CD4-positive, alpha-beta T cell (primary cell): ENCODE measurements at regions not wholly inside any gene's neighbourhood (a gene's known extent, or its start where the extent isn't known, plus 50 kb on each side); places are given as distances from the start of the nearest gene placed in this dataset.

Experiments used
- ATAC-seq: fragments of 200-7000 bp; cut with Tn5 transposase; one replicate; pipeline ENCODE4 v1.10.0; 2022; ENCODE audit warnings: mild to moderate bottlenecking; ENCODE audit not compliant: poor library complexity
- CTCF ChIA-PET: fragments of 350-600 bp; sonication (Branson Sonifier 250); formaldehyde crosslinking; loops from one replicate; lab custom pipeline; 2021; ENCODE audit warnings: antibody characterized with exemption, inconsistent platforms; lab: Charles Lee
- POLR2A ChIA-PET: fragments of 350-600 bp; sonication (Branson Sonifier 250); formaldehyde crosslinking; loops from one replicate; lab custom pipeline; 2021; ENCODE audit warnings: antibody characterized with exemption, inconsistent platforms; lab: Charles Lee
- DNase-seq, 14 experiments: peaks; one replicate each; pipeline ENCODE4 v3.0.0-alpha.2; 2013 to 2020; ENCODE audit warnings: mixed read lengths in 2 of 14
- H3K27ac ChIP-seq, 2 donors: one replicate each; pipeline versions ENCODE4 v1.5.1 to v1.7.0; 2013; ENCODE audit warnings: low read length in 2 of 2, low read depth in 1 of 2, mild to moderate bottlenecking in 1 of 2
- H3K27me3 ChIP-seq, 2 experiments: 1 replicate in 1 of 2; 2 replicates in 1 of 2; pipeline versions ENCODE4 v1.6.1 to v1.7.0; 2013; ENCODE audit warnings: low read length in 2 of 2, control low read depth in 1 of 2, mild to moderate bottlenecking in 1 of 2, moderate library complexity in 1 of 2; ENCODE audit not compliant: insufficient read depth in 2 of 2, control insufficient read depth in 1 of 2
- H3K36me3 ChIP-seq: one replicate; pipeline ENCODE4 v1.6.1; 2013; ENCODE audit warnings: low read length, control low read depth; ENCODE audit not compliant: insufficient read depth
- H3K4me1 ChIP-seq: one replicate; pipeline ENCODE4 v1.6.1; 2013; ENCODE audit warnings: low read length, control low read depth; ENCODE audit not compliant: insufficient read depth
- H3K4me3 ChIP-seq: one replicate; pipeline ENCODE4 v1.5.1; 2013; ENCODE audit warnings: mild to moderate bottlenecking, low read length, moderate library complexity
- H3K9me3 ChIP-seq, 2 experiments: 1 replicate in 1 of 2; 2 replicates in 1 of 2; pipeline versions ENCODE4 v1.6.1 to v1.7.0; 2013; ENCODE audit warnings: low read length in 2 of 2, mild to moderate bottlenecking in 2 of 2, control low read depth in 1 of 2, moderate library complexity in 1 of 2; ENCODE audit not compliant: control insufficient read depth in 1 of 2, insufficient read depth in 1 of 2
- H3K27ac Mint-ChIP-seq: one replicate; pipeline ENCODE4 v1.8.0; 2020; ENCODE audit warnings: mixed read lengths
- H3K27me3 Mint-ChIP-seq: one replicate; pipeline ENCODE4 v1.8.0; 2021; ENCODE audit warnings: mixed read lengths
- H3K36me3 Mint-ChIP-seq: one replicate; pipeline ENCODE4 v1.8.0; 2021; ENCODE audit warnings: low read depth, mixed read lengths
- H3K4me1 Mint-ChIP-seq: one replicate; pipeline ENCODE4 v1.8.0; 2021; ENCODE audit warnings: low read depth, mixed read lengths
- H3K4me3 Mint-ChIP-seq: one replicate; pipeline ENCODE4 v1.8.0; 2020; ENCODE audit warnings: mild to moderate bottlenecking, mixed read lengths
- H3K9me3 Mint-ChIP-seq: one replicate; pipeline ENCODE4 v1.8.0; 2020; ENCODE audit warnings: mixed read lengths
- intact Hi-C, 2 experiments: fragments of 100-400 bp; cut with DNase I in 1 of 2; cut with micrococcal nuclease in 1 of 2; formaldehyde crosslinking; loops; one replicate each; pipeline versions ENCODE4 v1.15.1 to v1.9.0; 2023 to 2025; cut with DNase I, micrococcal nuclease
- TF ChIP-seq, protein P1 (sequence below): fragments of 200-600 bp; IDR thresholded peaks from one replicate; pipeline ENCODE4 v1.8.0; 2022; ENCODE audit warnings: antibody characterized with exemption, mild to moderate bottlenecking

DNA sequence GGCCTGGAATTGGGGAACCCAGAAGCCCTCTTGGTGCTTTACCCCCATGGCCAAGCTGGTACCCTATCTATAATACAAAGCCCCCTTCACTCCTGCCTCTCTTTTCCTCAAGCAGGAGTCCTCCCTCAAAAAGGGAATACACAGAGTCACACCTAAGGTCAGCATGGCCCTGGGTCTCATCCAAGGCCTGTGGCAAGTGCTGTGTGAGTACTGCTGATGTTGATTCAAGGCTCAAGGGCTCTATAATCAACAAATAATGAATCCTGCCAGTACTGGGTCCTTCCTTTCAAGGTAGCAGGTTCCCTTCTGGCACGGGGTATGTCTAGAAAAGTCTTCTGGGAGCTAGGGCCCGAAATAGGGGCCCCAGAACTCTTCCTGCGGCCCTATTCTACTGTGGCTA, 187.3 kb downstream of the CYB561 start:
- Mint-ChIP-seq H3K27ac (no peak overlapping the region), H3K9me3 (peaks cover 6% of the 10 kb centered on the region), H3K36me3 (peaks cover 17% of the 10 kb centered on the region), H3K27me3 (no peaks in the 10 kb centered on the region), H3K4me3 (no peak overlapping the region), H3K4me1 (no peaks in the 10 kb centered on the region)
- no peak for DNase-seq
- H3K27ac ChIP-seq: no peak overlapping the region
- H3K27me3 ChIP-seq: no peaks in the 10 kb centered on the region
- intact Hi-C loops: no loop called here
- H3K4me3 ChIP-seq: no peak overlapping the region
- POLR2A ChIA-PET: no interaction called here
- CTCF ChIA-PET: no interaction called here
- TF ChIP-seq, protein P1, sequence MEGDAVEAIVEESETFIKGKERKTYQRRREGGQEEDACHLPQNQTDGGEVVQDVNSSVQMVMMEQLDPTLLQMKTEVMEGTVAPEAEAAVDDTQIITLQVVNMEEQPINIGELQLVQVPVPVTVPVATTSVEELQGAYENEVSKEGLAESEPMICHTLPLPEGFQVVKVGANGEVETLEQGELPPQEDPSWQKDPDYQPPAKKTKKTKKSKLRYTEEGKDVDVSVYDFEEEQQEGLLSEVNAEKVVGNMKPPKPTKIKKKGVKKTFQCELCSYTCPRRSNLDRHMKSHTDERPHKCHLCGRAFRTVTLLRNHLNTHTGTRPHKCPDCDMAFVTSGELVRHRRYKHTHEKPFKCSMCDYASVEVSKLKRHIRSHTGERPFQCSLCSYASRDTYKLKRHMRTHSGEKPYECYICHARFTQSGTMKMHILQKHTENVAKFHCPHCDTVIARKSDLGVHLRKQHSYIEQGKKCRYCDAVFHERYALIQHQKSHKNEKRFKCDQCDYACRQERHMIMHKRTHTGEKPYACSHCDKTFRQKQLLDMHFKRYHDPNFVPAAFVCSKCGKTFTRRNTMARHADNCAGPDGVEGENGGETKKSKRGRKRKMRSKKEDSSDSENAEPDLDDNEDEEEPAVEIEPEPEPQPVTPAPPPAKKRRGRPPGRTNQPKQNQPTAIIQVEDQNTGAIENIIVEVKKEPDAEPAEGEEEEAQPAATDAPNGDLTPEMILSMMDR: no peak
- H3K4me1 ChIP-seq: no peaks in the 10 kb centered on the region
- no peak for ATAC-seq
- H3K36me3 ChIP-seq: no peaks in the 10 kb centered on the region
- peaks cover 0 to 4% of the 10 kb centered on the region in 2 experiments for H3K9me3 ChIP-seq

DNA sequence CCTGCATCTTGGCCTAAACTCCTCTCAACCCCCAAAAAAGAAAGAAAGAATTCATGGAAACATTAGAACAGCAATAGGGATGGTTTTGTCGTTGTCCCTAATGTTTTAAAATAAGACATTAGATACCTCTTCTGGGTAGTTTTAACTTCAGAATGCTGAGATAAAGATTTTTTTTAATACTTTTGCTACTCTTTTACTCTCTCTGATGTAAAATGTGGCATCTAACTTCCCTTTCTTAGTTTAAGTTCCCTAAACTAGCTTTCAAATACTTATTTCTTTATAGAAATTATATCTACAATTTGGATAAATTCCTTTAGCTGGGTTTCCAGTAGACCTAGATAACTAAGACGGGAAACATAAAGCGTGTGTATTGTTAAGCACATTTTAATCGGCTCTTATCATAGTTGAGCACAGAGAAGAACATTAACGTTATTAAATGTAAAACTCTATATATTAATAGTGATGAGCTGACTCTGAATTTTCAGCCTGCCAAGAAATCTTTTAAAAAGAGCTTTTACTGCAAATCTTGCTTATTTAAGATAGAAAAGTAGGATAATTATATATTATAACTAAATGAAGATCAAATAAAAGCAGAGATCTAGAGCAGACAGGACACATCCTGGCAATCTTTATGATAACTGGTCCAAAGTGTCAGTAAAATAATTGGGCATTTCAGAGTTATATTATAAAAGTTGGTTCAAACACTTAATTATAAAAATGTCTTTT, 183.2 kb downstream of the CYB561 start:
- TF ChIP-seq, protein P1: no peak

DNA sequence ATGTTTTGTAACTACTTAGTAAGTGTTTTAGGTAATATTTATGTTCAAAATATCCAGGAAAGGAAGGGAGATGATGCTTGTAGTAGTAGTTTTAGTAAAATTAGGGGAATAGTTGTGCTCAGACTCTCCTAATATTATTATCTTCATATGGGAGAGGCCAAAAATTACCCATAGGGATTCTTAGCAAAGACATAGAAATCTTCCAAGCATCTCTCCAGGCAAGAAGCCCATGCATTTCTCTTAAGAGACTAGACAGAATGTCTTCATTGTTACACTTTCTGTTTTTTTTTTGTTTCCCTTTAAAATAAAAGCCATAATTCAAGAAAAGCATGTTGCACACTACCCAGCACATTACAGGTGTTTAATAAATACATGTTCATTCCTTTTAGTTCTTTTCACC, 180.6 kb downstream of the CYB561 start:
- POLR2A ChIA-PET: no interaction called here
- Mint-ChIP-seq H3K4me3 (no peak overlapping the region), H3K4me1 (no peaks in the 10 kb centered on the region), H3K27me3 (no peaks in the 10 kb centered on the region), H3K9me3 (no peaks in the 10 kb centered on the region), H3K36me3 (peaks cover 24% of the 10 kb centered on the region), H3K27ac (no peak overlapping the region)
- no peak for ATAC-seq
- no peaks in the 10 kb centered on the region for H3K36me3 ChIP-seq
- no peak overlapping the region for H3K27ac ChIP-seq
- TF ChIP-seq, protein P1: no peak
- no peaks in the 10 kb centered on the region for H3K4me1 ChIP-seq
- intact Hi-C loops: no loop called here
- H3K9me3 ChIP-seq: no peaks in the 10 kb centered on the region
- H3K27me3 ChIP-seq: no peaks in the 10 kb centered on the region
- no peak for DNase-seq
- H3K4me3 ChIP-seq: no peak overlapping the region
- CTCF ChIA-PET: no interaction called here

More for the DNA sequence above, 183.2 kb downstream of the CYB561 start:
- Histone ChIP-seq H3K27me3 (no peaks in the 10 kb centered on the region), H3K9me3 (no peaks in the 10 kb centered on the region), H3K4me3 (no peak overlapping the region), H3K36me3 (no peaks in the 10 kb centered on the region), H3K4me1 (no peaks in the 10 kb centered on the region), H3K27ac (no peak overlapping the region)
- Mint-ChIP-seq H3K4me3 (no peak overlapping the region), H3K4me1 (no peaks in the 10 kb centered on the region), H3K27me3 (no peaks in the 10 kb centered on the region), H3K9me3 (no peaks in the 10 kb centered on the region), H3K27ac (no peak overlapping the region), H3K36me3 (peaks cover 3% of the 10 kb centered on the region)
- CTCF ChIA-PET: no interaction called here
- DNase-seq: no peak
- POLR2A ChIA-PET: no interaction called here
- intact Hi-C loops: no loop called here
- no peak for ATAC-seq
